Natural killer cell (primary cell): ENCODE measurements at regions not wholly inside any gene's neighbourhood (a gene's known extent, or its start where the extent isn't known, plus 50 kb on each side); places are given as distances from the start of the nearest gene placed in this dataset.

Source experiments
- ATAC-seq, 3 donors: fragments of 150-1000 bp in 2 of 3; fragments of 200-7000 bp in 1 of 3; cut with Tn5 transposase; 1 replicate in 1 of 3; 2 replicates in 2 of 3; pipeline ENCODE4 v1.10.0; 2021; ENCODE audit warnings: mild to moderate bottlenecking in 2 of 3, moderate library complexity in 2 of 3
- DNase-seq, 2 donors: peaks; one replicate each; pipeline versions ENCODE4 v3.0.0 to v3.0.0-alpha.2; 2013 to 2021; ENCODE audit warnings: mixed read lengths in 1 of 2
- H3K27ac ChIP-seq: one replicate; pipeline ENCODE4 v1.5.1; 2013; ENCODE audit warnings: mild to moderate bottlenecking, low read length
- H3K27me3 ChIP-seq: one replicate; pipeline ENCODE4 v1.6.1; 2013; ENCODE audit warnings: low read length; ENCODE audit not compliant: control insufficient read depth, insufficient read depth
- H3K36me3 ChIP-seq: one replicate; pipeline ENCODE4 v1.6.1; 2013; ENCODE audit warnings: low read length; ENCODE audit not compliant: control insufficient read depth, insufficient read depth
- H3K4me1 ChIP-seq: one replicate; pipeline ENCODE4 v1.6.1; 2013; ENCODE audit warnings: low read length; ENCODE audit not compliant: control insufficient read depth, insufficient read depth
- H3K4me3 ChIP-seq: one replicate; pipeline ENCODE4 v1.5.1; 2013; ENCODE audit warnings: low read length
- H3K9me3 ChIP-seq: one replicate; pipeline ENCODE4 v1.6.1; 2013; ENCODE audit warnings: low read length; ENCODE audit not compliant: control insufficient read depth, insufficient read depth
- H3K27ac Mint-ChIP-seq, 2 donors: one replicate each; pipeline ENCODE4 v1.8.0; 2022; ENCODE audit warnings: mild to moderate bottlenecking in 2 of 2, mixed read lengths in 2 of 2, moderate library complexity in 1 of 2
- H3K27me3 Mint-ChIP-seq, 2 donors: one replicate each; pipeline ENCODE4 v1.8.0; 2022; ENCODE audit warnings: low read depth in 2 of 2, mixed read lengths in 2 of 2
- H3K36me3 Mint-ChIP-seq: one replicate; pipeline ENCODE4 v1.8.0; 2022; ENCODE audit warnings: mixed read lengths
- H3K4me1 Mint-ChIP-seq, 2 donors: one replicate each; pipeline ENCODE4 v1.8.0; 2022; ENCODE audit warnings: mixed read lengths in 2 of 2
- H3K4me3 Mint-ChIP-seq: one replicate; pipeline ENCODE4 v1.8.0; 2022; ENCODE audit warnings: mild to moderate bottlenecking, moderate library complexity, mixed read lengths
- H3K9me3 Mint-ChIP-seq, 2 donors: one replicate each; pipeline ENCODE4 v1.8.0; 2022; ENCODE audit warnings: mixed read lengths in 2 of 2
- WGBS: methylation state at CpG from one replicate; pipeline ENCODE4 v1.1.7; 2013; ENCODE audit warnings: missing lambda C conversion rate; ENCODE audit not compliant: insufficient coverage; 5-methylcytosine and 5-hydroxymethylcytosine counted together
- intact Hi-C: fragments of 100-400 bp; cut with micrococcal nuclease; formaldehyde crosslinking; loops from one replicate; pipeline ENCODE4 v1.14.2; 2022
- TF ChIP-seq, protein P1 (sequence below): fragments of 200-600 bp; IDR thresholded peaks from one replicate; pipeline ENCODE4 v1.8.0; 2022; ENCODE audit warnings: antibody characterized with exemption

DNA sequence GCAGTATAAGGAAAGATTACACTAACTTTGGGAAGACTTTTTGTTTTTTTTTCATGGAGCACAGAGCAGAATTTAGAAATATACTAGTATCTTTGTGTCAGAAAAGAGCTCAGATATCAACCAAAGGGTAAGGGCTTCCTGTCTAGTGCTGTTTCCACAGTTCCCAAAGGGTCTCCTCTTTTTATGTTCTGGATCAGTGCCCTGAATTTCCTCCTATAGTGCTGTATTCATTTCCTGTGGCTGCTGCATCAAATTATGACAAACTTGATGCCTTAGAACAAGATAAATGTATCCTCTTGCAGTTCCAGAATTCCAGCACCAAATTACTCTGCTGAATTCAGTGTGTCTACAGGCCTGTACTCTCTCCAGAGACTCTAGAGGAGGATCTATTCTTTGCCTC is 219.8 kb upstream of the THRB start:
- peaks cover 3 to 7% of the 10 kb centered on the region in 2 donors for H3K27me3 Mint-ChIP-seq
- H3K9me3 Mint-ChIP-seq, result no peaks in the 10 kb centered on the region
- no peak overlapping the region for H3K4me3 Mint-ChIP-seq
- no peaks in the 10 kb centered on the region for H3K36me3 Mint-ChIP-seq
- no peak overlapping the region for H3K27ac Mint-ChIP-seq
- H3K27ac ChIP-seq, result no peak overlapping the region
- ATAC-seq (no peak), DNase-seq (no peak)
- H3K27me3 ChIP-seq, result no peaks in the 10 kb centered on the region
- no peaks in the 10 kb centered on the region for H3K36me3 ChIP-seq
- H3K4me1 Mint-ChIP-seq, result no peaks in the 10 kb centered on the region
- TF ChIP-seq, protein P1, sequence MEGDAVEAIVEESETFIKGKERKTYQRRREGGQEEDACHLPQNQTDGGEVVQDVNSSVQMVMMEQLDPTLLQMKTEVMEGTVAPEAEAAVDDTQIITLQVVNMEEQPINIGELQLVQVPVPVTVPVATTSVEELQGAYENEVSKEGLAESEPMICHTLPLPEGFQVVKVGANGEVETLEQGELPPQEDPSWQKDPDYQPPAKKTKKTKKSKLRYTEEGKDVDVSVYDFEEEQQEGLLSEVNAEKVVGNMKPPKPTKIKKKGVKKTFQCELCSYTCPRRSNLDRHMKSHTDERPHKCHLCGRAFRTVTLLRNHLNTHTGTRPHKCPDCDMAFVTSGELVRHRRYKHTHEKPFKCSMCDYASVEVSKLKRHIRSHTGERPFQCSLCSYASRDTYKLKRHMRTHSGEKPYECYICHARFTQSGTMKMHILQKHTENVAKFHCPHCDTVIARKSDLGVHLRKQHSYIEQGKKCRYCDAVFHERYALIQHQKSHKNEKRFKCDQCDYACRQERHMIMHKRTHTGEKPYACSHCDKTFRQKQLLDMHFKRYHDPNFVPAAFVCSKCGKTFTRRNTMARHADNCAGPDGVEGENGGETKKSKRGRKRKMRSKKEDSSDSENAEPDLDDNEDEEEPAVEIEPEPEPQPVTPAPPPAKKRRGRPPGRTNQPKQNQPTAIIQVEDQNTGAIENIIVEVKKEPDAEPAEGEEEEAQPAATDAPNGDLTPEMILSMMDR, result no peak
- no peak overlapping the region for H3K4me3 ChIP-seq
- no peaks in the 10 kb centered on the region for H3K9me3 ChIP-seq
- H3K4me1 ChIP-seq, result no peaks in the 10 kb centered on the region
- intact Hi-C loops, result no loop called here

DNA sequence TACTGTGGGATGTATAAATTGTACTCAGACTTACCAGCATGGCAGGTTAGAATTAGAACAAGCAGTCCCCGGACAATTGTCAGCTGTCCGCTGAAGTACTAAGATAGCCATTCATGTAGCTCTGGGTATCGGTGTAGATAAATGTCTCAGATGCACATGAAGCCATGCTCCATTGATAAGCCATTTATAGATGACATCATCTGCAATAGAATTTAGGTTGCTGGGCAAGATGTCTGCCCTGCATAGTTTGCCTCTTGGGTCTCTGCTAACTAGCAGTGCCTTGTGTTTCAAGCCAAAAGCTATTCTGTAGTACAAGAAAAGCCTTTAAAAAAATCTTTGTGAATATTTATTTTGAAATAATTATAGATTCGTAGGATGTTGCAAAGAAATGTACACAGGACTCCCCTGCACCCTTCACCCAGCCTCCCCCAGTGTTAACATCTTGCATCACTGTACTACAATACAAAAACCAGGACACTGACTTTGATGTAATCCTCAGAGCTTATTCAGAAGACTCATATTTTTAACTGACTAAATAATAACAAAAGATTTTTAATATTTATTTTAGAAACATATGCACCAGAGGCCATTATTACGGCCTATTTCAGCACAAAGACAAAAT is 220.6 kb upstream of the THRB start:
- Mint-ChIP-seq H3K27me3 (peaks cover 0 to 7% of the 10 kb centered on the region in 2 donors), H3K4me3 (no peak overlapping the region), H3K4me1 (no peaks in the 10 kb centered on the region), H3K27ac (no peak overlapping the region), H3K36me3 (no peaks in the 10 kb centered on the region), H3K9me3 (no peaks in the 10 kb centered on the region)
- H3K9me3 ChIP-seq, result no peaks in the 10 kb centered on the region
- no peaks in the 10 kb centered on the region for H3K36me3 ChIP-seq
- 91% methylated on average over 5 of the region's 5 CpGs for WGBS
- DNase-seq (no peak), ATAC-seq (no peak)
- no peaks in the 10 kb centered on the region for H3K27me3 ChIP-seq
- H3K27ac ChIP-seq, result no peak overlapping the region
- H3K4me1 ChIP-seq, result no peaks in the 10 kb centered on the region
- H3K4me3 ChIP-seq, result no peak overlapping the region
- intact Hi-C loops, result no loop called here
- TF ChIP-seq, protein P1, result no peak

DNA sequence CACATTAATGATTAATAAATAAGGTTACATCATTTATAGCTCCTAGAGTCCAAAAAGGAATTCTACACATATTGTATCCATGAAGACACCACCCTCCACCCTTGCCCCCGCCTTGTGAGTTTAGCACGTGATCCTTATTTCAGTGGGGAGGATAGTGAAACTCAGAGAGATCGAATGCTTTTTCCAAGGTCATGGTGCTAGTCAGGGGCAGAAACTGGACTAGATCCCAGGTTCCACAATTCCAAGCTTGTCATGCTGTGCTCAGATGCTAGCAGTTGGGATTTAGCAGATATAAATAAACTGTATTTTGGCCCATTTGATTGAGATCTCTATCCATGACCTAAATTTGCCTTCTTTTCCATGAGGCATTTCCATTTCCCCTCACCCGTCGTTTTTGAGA is 227.4 kb upstream of the THRB start:
- no peak for ATAC-seq
- Histone ChIP-seq H3K4me1 (no peaks in the 10 kb centered on the region), H3K4me3 (no peak overlapping the region), H3K27me3 (no peaks in the 10 kb centered on the region), H3K9me3 (no peaks in the 10 kb centered on the region), H3K27ac (no peak overlapping the region), H3K36me3 (no peaks in the 10 kb centered on the region)
- H3K27me3 Mint-ChIP-seq, result peaks cover 8 to 27% of the 10 kb centered on the region in 2 donors
- intact Hi-C loops, result no loop called here
- H3K4me1 Mint-ChIP-seq, result no peaks in the 10 kb centered on the region
- no peaks in the 10 kb centered on the region for H3K9me3 Mint-ChIP-seq
- H3K4me3 Mint-ChIP-seq, result no peak overlapping the region
- DNase-seq, result no peak
- whole genome bisulfite sequencing, result 89% methylated on average over 4 of the region's 5 CpGs
- TF ChIP-seq, protein P1, result no peak
- H3K27ac Mint-ChIP-seq, result no peak overlapping the region
- no peaks in the 10 kb centered on the region for H3K36me3 Mint-ChIP-seq
